ENCODE measurements at regions not wholly inside any gene's neighbourhood (a gene's known extent, or its start where the extent isn't known, plus 50 kb on each side); places are given as distances from the start of the nearest gene placed in this dataset.

DNA sequence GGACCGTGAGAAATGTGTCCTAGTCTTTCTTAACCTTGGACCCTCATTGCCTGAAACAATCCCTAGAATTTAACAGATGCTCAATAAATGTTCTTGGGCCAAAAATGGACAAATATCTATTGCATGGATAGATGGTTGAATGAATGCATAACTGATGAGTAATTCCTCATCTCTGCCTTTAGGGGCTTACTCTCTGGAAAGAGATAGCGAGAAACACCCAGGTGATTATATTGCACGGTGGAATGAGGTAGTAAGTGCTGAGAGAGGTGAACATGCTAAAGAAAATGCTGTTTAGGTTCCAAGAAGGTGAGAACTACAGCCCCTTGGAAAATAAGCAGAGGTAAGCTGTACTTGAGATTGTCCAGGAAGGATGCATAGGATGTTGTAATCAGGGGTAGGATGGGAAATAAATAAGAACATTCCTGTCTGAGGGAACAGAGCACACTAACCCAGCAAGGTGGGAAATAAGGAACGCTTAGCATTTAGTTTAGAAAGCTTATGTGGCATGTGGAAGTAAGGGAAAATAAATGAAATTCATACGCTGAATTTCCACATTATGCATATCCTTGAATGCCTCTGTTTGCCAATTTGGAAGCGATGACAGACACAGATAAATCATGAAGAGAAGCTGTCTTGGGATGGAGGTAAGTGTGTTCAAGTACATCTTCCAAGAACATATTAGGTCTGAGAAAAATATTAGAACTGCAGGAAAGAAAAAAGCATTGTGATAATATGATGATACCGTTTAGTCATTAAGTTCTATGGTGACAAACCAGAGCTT, 426.6 kb downstream of the ARHGEF28 start:
- CTCF ChIA-PET (ENCODE audit: partially characterized antibody) = interaction anchor here (0.9 to 2.0 kb wide), 8 partner anchors 10 to 591 kb away, joined by 3 to 6 read pairs (median 4); no protein-coding TSS in a partner anchor
- no peak overlapping the region for H4K5ac ChIP-seq (ENCODE audit: insufficient read length, low read depth, low read length)
- H3K27ac ChIP-seq (ENCODE audit: low read depth, low read length) = no peak overlapping the region
- H2BK120ac ChIP-seq (replicated peaks; ENCODE audit: low read depth, low read length) = no peak overlapping the region
- no peak overlapping the region for H2BK20ac ChIP-seq (ENCODE audit: low read length)
- H3K23ac ChIP-seq (ENCODE audit: insufficient read length) = no peak overlapping the region
- no peak overlapping the region for H3K4me2 ChIP-seq (ENCODE audit: insufficient read depth in 1 of 2, low read depth in 2 of 2, low read length in 2 of 2)
- no peaks in the 10 kb centered on the region for H3K9me3 ChIP-seq (ENCODE audit: insufficient read depth in 2 of 2, low read depth in 1 of 2, low read length in 1 of 2)
- H3K14ac ChIP-seq (ENCODE audit: insufficient read length) = no peak overlapping the region
- peaks cover 0 to 7% (median 0%) of the 10 kb centered on the region in 4 experiments; a peak in 1 of 7 replicates for H3K4me1 ChIP-seq (replicated peaks in 1 of 4; ENCODE audit: control insufficient read depth in 3 of 4, insufficient read depth in 4 of 4, low read length in 3 of 4)
- no peak overlapping the region for H4K8ac ChIP-seq (ENCODE audit: extremely low read depth, insufficient read depth, low read length)
- no peak overlapping the region for H4K91ac ChIP-seq (replicated peaks; ENCODE audit: insufficient read length, low read length)
- POLR2A ChIA-PET (ENCODE audit: partially characterized antibody) = no interaction called here
- TF ChIP-seq CTBP2 (IDR thresholded peaks at IDR 0.05; ENCODE audit: borderline replicate concordance, insufficient read depth, insufficient read length, low read length) = no peak
- TF ChIP-seq CHD1 (IDR thresholded peaks at IDR 0.05; ENCODE audit: low read depth, low read length) = no peak
- no peak for TF ChIP-seq NANOG (IDR thresholded peaks at IDR 0.05; ENCODE audit: insufficient read depth, low read depth, low read length, poor library complexity, severe bottlenecking)
- TF ChIP-seq HDAC2 (IDR thresholded peaks at IDR 0.05; ENCODE audit: borderline replicate concordance in 1 of 2, low read depth in 2 of 2, low read length in 2 of 2) = no peak
- no peak for TF ChIP-seq GABPA (IDR thresholded peaks at IDR 0.05; ENCODE audit: borderline replicate concordance, insufficient read depth, low read length)
- no peak for TF ChIP-seq POU5F1 (IDR thresholded peaks at IDR 0.05; ENCODE audit: low read depth, low read length)
- TF ChIP-seq, protein P1, sequence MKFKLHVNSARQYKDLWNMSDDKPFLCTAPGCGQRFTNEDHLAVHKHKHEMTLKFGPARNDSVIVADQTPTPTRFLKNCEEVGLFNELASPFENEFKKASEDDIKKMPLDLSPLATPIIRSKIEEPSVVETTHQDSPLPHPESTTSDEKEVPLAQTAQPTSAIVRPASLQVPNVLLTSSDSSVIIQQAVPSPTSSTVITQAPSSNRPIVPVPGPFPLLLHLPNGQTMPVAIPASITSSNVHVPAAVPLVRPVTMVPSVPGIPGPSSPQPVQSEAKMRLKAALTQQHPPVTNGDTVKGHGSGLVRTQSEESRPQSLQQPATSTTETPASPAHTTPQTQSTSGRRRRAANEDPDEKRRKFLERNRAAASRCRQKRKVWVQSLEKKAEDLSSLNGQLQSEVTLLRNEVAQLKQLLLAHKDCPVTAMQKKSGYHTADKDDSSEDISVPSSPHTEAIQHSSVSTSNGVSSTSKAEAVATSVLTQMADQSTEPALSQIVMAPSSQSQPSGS (IDR thresholded peaks at IDR 0.05; ENCODE audit: low read length) = no peak
- TF ChIP-seq BRCA1 (IDR thresholded peaks at IDR 0.05; ENCODE audit: low read depth, low read length) = no peak
- TF ChIP-seq, protein P2, sequence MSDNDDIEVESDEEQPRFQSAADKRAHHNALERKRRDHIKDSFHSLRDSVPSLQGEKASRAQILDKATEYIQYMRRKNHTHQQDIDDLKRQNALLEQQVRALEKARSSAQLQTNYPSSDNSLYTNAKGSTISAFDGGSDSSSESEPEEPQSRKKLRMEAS (IDR thresholded peaks at IDR 0.05) = no peak
- no peak for TF ChIP-seq CHD2 (IDR thresholded peaks at IDR 0.05; ENCODE audit: low read length)
- no peak for TF ChIP-seq TEAD4 (IDR thresholded peaks at IDR 0.05; ENCODE audit: low read depth, low read length)
- H3K9ac ChIP-seq (replicated peaks in 1 of 4; ENCODE audit: extremely low read depth in 1 of 4, low read depth in 3 of 4, low read length in 3 of 4) = no peak overlapping the region
- H2AK5ac ChIP-seq (ENCODE audit: low read depth, low read length) = no peak overlapping the region
- H4K20me1 ChIP-seq (replicated peaks in 1 of 2; ENCODE audit: control insufficient read depth in 1 of 2, insufficient read depth in 2 of 2, low read length in 2 of 2) = no peaks in the 10 kb centered on the region
- no peak overlapping the region for H2AFZ ChIP-seq (ENCODE audit: low read length)
- 84% methylated on average over 7 of the region's 7 CpGs; no CpG with 5 or more reads in 1 of the 2 experiments for WGBS, 2 experiments (ENCODE audit: extremely low coverage in 1 of 2, insufficient coverage in 1 of 2, insufficient read length in 1 of 2, insufficient replicate concordance in 2 of 2, low coverage in 1 of 2, low lambda C conversion rate in 2 of 2, missing lambda C conversion rate in 1 of 2)
- H3K4ac ChIP-seq (replicated peaks; ENCODE audit: insufficient read length, low read depth, low read length) = no peak overlapping the region
- no peak for FAIRE-seq
- H3K4me3 ChIP-seq (ENCODE audit: extremely low read depth in 1 of 4, insufficient read depth in 2 of 4, low read depth in 3 of 4, low read length in 4 of 4) = no peak overlapping the region
- H3K79me2 ChIP-seq (ENCODE audit: control insufficient read depth in 1 of 2, insufficient read depth in 2 of 2, low read length in 2 of 2) = no peaks in the 10 kb centered on the region
- H2BK5ac ChIP-seq (ENCODE audit: low read depth, low read length) = no peak overlapping the region
- H3K23me2 ChIP-seq (ENCODE audit: low read depth, low read length) = no peaks in the 10 kb centered on the region
- H2BK12ac ChIP-seq (ENCODE audit: low read depth, low read length) = no peak overlapping the region
- no peaks in the 10 kb centered on the region for H3K36me3 ChIP-seq (ENCODE audit: control insufficient read depth in 2 of 4, insufficient read depth in 4 of 4, low read length in 3 of 4)
- H2BK15ac ChIP-seq (ENCODE audit: low read length) = no peak overlapping the region
- H3K27me3 ChIP-seq (replicated peaks in 1 of 4; ENCODE audit: control insufficient read depth in 3 of 4, extremely low read depth in 1 of 4, insufficient read depth in 3 of 4, low read length in 3 of 4) = no peaks in the 10 kb centered on the region; a peak in 1 of 7 replicates
- no peak for DNase-seq (ENCODE audit: low read depth in 1 of 2, low spot score in 2 of 2)
- H3K18ac ChIP-seq (ENCODE audit: extremely low read depth, low read length) = no peak overlapping the region
- H3K56ac ChIP-seq (replicated peaks; ENCODE audit: insufficient read length, low read depth, low read length) = no peak overlapping the region
- H3K79me1 ChIP-seq (ENCODE audit: low read depth, low read length) = no peaks in the 10 kb centered on the region
